ENCODE measurements at regions not wholly inside any gene's neighbourhood (a gene's known extent, or its start where the extent isn't known, plus 50 kb on each side); places are given as distances from the start of the nearest gene placed in this dataset.

DNA sequence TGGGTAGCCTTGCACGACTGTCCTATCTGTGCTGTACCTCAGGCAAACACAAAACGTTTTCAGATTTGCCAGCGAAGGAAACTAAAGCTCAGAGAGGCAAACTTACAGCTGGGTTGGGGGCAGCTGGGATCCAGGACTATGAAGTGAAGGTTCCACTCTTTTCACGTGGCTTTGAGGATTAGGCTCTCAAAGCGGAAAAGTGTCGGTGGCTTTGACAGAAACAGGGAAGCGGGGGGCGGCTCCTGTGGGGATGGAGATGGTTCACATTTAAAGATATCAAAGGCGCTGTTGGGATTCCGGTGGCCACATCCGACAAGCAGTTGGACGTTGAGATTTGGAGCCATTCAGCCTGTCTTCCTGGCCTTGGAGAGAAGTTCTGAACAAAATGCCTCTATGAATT lies 958.3 kb upstream of the ZNF722 start:
- TF ChIP-seq, protein P1, sequence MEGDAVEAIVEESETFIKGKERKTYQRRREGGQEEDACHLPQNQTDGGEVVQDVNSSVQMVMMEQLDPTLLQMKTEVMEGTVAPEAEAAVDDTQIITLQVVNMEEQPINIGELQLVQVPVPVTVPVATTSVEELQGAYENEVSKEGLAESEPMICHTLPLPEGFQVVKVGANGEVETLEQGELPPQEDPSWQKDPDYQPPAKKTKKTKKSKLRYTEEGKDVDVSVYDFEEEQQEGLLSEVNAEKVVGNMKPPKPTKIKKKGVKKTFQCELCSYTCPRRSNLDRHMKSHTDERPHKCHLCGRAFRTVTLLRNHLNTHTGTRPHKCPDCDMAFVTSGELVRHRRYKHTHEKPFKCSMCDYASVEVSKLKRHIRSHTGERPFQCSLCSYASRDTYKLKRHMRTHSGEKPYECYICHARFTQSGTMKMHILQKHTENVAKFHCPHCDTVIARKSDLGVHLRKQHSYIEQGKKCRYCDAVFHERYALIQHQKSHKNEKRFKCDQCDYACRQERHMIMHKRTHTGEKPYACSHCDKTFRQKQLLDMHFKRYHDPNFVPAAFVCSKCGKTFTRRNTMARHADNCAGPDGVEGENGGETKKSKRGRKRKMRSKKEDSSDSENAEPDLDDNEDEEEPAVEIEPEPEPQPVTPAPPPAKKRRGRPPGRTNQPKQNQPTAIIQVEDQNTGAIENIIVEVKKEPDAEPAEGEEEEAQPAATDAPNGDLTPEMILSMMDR (conservative IDR thresholded peaks at IDR 0.05; ENCODE audit: low read depth, low read length) = no peak
- TF ChIP-seq EZH2 (IDR thresholded peaks at IDR 0.05; ENCODE audit: borderline replicate concordance, low read depth, low read length, poor library complexity, severe bottlenecking) = no peak

All from A673 (cell line).